ENCODE measurements at regions not wholly inside any gene's neighbourhood (a gene's known extent, or its start where the extent isn't known, plus 50 kb on each side); places are given as distances from the start of the nearest gene placed in this dataset.

DNA sequence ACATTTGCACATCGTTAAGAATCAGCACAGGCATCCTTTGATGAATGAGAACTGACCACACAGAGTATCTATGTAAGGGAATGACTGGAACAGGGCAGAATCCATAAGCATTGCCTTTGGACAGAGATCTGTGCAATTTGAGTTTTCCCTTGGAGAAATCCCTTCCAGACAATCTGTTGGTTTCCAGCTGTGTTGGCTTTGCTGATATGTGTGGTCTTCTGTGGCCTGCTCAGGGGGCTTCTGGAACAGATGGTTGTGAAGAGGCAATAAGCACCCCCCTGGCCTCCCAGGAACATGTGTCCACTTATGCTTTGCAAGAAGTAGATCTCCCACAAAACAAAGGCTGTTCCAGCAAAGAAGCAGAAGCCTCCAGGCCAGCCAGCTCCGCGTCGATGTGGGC lies 111.4 kb upstream of the TMEM132C start:
- TF ChIP-seq, protein P1, sequence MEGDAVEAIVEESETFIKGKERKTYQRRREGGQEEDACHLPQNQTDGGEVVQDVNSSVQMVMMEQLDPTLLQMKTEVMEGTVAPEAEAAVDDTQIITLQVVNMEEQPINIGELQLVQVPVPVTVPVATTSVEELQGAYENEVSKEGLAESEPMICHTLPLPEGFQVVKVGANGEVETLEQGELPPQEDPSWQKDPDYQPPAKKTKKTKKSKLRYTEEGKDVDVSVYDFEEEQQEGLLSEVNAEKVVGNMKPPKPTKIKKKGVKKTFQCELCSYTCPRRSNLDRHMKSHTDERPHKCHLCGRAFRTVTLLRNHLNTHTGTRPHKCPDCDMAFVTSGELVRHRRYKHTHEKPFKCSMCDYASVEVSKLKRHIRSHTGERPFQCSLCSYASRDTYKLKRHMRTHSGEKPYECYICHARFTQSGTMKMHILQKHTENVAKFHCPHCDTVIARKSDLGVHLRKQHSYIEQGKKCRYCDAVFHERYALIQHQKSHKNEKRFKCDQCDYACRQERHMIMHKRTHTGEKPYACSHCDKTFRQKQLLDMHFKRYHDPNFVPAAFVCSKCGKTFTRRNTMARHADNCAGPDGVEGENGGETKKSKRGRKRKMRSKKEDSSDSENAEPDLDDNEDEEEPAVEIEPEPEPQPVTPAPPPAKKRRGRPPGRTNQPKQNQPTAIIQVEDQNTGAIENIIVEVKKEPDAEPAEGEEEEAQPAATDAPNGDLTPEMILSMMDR (conservative IDR thresholded peaks at IDR 0.05 in 1 of 2, IDR thresholded peaks at IDR 0.05 in 1 of 2; ENCODE audit: extremely low read depth in 1 of 2, insufficient read depth in 1 of 2, low read depth in 1 of 2, low read length in 2 of 2), result no peak
- no peak for TF ChIP-seq EZH2 (IDR thresholded peaks at IDR 0.05; ENCODE audit: borderline replicate concordance, low read length)

Measured in mammary epithelial cell (primary cell).